PFSK-1 (cell line): ENCODE measurements at regions not wholly inside any gene's neighbourhood (a gene's known extent, or its start where the extent isn't known, plus 50 kb on each side); places are given as distances from the start of the nearest gene placed in this dataset.

Source experiments
- POLR2AphosphoS5 ChIP-seq: IDR thresholded peaks from 2 replicates; pipeline ENCODE4 v1.6.1; 2012; ENCODE audit warnings: low read depth, mild to moderate bottlenecking, control low read depth, low read length, moderate library complexity
- REST ChIP-seq, 2 experiments: IDR thresholded peaks; 2 replicates each; pipeline versions ENCODE4 v1.6.1 to v1.8.0; 2011 to 2012; ENCODE audit warnings: low read depth in 2 of 2, low read length in 2 of 2, control low read depth in 1 of 2, inconsistent platforms in 1 of 2, mild to moderate bottlenecking in 1 of 2, moderate library complexity in 1 of 2; ENCODE audit not compliant: insufficient read depth in 1 of 2
- TAF1 ChIP-seq: IDR thresholded peaks from 2 replicates; pipeline ENCODE4 v1.6.1; 2012; ENCODE audit warnings: low read length, control low read depth, borderline replicate concordance; ENCODE audit not compliant: insufficient read depth

DNA sequence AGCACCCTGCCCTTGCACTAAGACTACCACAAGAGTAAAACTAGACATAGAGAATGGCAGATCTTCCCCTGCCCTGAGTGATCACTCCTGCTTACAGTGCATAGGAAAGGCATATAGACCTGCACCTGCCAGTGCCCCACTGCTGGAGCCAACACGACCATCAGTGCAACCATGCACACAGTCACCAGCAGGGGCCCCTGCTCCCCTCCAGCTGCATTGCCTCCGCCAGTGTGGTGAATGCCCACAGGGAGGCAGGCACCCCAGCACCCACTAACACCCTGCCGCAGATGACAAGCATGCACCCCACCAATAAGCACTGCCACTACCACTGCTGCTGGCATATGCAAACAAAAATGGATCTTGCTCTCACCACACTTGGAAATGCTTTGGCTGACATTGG, 478.8 kb downstream of the ADCYAP1 start:
- no peak for TF ChIP-seq POLR2AphosphoS5
- no peak for TF ChIP-seq TAF1
- TF ChIP-seq REST (IDR thresholded peaks at IDR 0.05; ENCODE audit: insufficient read depth in 1 of 2, low read depth in 2 of 2, low read length in 2 of 2), result no peak
